HEK293T (cell line): ENCODE measurements at regions not wholly inside any gene's neighbourhood (a gene's known extent, or its start where the extent isn't known, plus 50 kb on each side); places are given as distances from the start of the nearest gene placed in this dataset.

Experiments used
- FOXA1 ChIP-seq: fragments of 450-650 bp; IDR thresholded peaks from 2 replicates; pipeline ENCODE4 v1.6.1; 2016; ENCODE audit warnings: mild to moderate bottlenecking
- SP1 ChIP-seq: fragments of 450-650 bp; IDR thresholded peaks from 2 replicates; pipeline ENCODE4 v1.6.1; 2017
- TARDBP ChIP-seq: fragments of 450-650 bp; IDR thresholded peaks from 2 replicates; pipeline ENCODE4 v1.6.1; 2016

- TF ChIP-seq SP1 (no peak), FOXA1 (no peak), TARDBP (no peak)
These were observed 147.2 kb upstream of the KLF14 start for GRCh38 chr7:130881091-130881798.
